ENCODE measurements at regions not wholly inside any gene's neighbourhood (a gene's known extent, or its start where the extent isn't known, plus 50 kb on each side); places are given as distances from the start of the nearest gene placed in this dataset.

DNA sequence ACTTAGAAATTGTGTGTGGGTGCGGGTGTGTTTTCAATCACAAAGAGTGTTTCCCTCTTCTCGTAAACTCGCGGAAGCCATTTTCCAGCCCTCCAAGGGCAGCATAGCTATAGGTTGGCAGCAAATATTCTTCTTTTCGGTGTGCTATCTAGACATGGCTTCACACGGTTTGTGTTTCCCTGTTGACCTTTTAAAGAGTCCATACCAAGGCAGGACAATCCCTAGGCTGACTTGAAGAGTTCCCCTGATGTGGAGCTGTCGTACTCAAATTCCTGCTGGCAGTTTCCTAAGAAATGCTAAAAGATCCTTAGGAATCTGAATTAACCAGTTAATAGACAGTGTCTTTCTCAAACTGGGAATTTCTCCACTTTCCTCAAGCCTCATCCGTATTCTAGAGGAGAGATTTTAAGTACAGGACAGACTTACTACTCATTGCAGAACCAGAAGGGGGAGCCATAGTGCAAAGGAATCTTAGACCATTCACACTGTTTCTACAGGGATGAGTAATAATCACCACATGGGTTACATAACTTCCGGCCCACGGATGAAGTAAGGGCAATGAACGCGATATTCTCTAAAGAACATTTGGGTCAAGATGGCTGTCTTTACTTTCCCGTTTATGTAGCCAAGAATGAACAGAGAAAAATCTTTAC is 288.6 kb upstream of the ELAC2 start:
- DNase-seq (ENCODE audit: low read depth, low spot score): peak; percentile 10

DNA sequence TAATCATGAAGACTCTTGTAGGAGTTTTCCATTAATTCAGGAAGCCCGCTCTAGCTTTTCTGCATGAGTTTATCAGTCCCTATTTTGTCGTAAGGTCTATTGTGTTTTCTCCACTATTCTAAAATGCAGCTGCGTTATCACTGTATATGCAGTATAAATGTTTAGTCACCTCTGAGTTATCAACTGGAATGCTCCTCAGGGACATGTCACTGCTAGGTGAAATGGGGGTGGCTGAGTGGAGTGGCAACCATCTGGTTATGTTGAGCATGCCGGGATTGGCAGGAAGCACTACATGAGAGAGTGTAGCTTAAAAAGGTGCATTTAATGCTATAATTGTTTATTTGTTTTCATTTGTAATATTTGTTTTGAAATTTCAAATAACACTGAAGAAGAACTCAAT is 285.2 kb upstream of the ELAC2 start:
- no peak for DNase-seq (ENCODE audit: low read depth, low spot score)

DNA sequence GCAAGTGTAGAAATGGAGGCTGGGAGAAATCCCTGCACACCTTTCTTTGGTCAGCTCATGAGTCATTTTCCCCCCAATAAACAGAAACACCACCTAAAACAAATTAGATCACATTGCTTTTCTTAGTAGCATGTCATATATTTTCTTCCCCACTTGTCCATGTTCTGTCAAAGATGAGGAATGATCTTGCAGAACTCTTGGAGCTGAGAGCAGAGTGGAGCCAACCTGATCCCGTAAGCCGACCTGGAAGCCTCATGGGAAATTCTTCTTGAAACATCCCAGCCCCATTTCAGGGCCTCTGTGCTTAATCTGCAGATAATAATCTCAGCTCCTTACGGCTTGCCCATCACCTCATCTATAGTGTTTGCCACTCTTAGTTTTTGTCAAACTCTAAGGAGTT is 284.6 kb upstream of the ELAC2 start:
- DNase-seq (ENCODE audit: low read depth, low spot score): no peak

DNA sequence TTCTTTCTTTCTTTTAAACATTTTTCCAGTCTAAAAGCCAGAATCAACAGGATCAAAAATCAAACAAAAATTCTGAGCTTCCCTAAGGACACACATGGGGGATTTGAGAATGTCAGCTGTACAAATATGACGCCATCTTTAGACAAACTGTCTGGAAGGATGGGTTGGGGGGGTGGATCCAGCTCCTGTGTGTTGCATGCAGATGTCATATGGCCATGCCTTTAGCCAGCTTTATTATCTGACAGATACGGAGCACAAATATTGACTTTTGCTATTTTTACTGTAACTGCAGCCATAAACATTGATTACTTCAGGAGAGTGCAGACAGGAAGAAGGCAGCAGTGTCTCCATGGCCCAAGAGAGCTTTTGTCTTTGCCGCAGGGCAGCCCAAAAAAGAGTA is 279.4 kb upstream of the ELAC2 start:
- no peak for DNase-seq (ENCODE audit: low read depth, low spot score)

DNA sequence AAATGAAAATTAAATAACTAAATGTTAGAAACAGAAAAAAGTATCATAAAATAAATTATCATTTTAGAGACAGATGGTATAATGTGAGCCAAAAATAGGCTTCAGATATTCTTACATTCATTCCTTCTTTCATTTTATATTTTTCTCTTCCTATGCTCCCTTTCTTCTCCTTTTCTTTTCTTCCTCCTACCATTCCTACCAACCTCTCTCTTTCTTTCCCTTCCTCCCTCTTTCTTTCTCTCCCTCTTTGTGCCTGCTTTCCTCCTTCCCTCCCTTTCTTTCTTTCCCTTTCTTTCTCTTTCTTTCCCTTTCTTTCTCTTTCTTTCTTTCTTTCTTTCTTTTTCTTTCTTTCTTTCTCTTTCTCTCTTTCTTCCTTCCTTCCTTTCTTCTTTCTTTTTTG is 275.6 kb upstream of the ELAC2 start:
- DNase-seq (ENCODE audit: low read depth, low spot score): no peak

DNA sequence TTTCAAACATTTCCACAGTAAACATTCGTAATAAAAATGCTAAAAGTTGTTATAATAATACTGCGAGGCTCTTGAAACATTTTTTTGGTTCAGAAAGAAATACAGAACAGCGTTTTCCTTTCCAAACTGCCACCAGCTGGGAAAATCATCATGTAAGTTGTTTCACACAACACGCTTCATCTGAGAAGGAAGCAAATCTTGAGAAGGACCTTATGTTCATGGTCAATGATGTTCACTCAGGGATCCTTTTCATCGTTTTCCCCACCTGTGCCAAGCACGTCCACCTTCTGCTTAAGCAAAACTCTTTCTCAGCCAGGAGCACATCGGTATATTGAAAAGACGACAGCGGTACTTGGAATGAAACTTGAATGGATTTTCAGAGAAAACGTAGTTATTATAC is 274.5 kb upstream of the ELAC2 start:
- no peak for DNase-seq (ENCODE audit: low read depth, low spot score)

DNA sequence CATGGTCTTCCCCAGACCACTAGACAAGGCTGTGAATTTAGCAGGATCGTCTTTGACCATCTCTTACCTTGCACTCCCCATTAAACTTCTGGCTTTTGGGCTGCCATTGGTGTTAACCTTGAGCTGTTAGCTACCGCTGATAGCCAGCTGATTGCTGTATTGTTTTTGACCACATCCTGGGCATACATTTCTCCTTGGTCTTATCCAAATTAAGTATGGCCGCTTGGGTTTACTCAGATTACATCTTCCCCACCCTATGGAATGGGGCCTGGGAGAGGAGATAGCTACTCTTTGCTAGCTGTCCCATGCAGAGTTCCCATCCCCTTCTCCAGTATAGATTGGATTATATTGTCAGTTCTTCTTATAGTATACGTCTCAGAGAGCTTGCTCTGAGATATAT is 270.4 kb upstream of the ELAC2 start:
- no peak for DNase-seq (ENCODE audit: low read depth, low spot score)

DNA sequence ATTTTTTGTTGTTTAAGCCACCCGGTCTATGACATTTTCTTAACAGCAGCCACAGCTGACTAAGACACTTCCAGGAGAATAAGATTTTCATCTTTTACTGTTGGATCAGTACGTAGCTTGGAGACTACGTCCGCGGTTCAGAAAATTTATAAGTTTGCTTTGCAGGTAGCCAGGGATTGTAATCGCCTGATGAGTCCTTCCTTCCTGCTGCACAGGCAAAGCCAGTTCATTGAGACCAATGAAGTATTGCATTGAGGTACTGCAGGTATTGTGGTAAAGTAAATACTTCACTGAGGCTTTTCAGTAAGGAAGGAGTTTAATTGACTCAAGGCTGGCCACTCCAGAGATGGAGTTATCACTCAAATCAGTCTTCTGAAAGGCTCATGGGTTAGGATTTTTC is 269.4 kb upstream of the ELAC2 start:
- DNase-seq (ENCODE audit: low read depth, low spot score): no peak

DNA sequence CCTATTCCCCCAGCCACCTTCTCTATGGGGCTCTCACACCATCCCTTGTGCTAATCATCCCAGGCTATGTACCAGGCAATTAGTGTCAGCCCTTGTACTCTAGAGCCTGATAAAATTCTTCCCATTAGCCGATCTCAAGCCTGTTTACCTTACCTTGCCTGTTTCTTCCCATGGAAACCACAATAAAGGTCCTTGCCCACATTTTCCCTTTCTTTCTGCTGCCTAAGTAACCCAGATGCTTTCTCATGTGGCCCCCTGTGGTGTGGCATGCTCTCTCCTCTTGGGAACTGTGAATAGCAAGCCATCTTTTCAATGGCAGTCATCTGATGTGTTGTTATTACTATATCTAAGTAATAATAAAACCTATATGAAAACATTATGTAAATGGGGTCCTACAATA is 265.8 kb upstream of the ELAC2 start:
- DNase-seq (ENCODE audit: low read depth, low spot score): no peak

DNA sequence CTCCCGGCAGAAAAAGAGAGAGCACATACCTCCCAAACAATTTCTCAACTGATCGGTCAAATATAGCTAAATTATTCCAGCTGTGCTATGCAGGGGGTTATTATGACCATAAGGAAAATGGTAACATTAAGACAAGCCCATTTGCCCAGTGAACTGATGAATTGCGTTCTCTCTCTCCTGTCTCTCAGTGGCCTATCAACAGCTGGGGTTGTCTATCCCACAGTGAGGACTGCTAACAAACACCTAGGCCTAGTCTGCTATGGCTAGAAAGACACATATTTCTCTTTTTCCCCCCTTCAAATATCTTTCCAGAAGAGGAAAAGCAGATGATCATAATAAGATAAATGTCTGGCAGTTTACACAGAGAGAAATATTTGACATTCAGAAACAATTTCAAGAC is 263.8 kb upstream of the ELAC2 start:
- no peak for DNase-seq (ENCODE audit: low read depth, low spot score)

DNA sequence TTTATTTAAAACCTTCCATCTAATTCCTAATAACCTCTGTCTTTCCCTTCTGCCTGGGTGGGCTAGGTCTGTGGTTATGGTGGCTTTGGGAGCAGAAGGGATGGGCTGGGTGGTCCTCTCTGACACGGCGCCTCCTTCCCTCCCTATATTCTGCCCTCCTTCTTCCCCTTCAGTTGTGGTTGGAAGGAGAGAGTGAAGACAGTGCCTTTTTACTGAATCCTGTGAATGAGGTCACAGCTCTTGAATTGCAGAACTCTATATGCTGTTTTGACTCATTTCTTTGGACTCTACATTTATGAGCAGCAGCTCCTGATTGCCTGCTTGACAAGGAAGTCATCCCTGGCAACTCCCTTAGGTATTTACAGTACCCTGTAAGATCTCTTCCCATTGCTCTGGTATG is 256.0 kb upstream of the ELAC2 start:
- DNase-seq (ENCODE audit: low read depth, low spot score): no peak

DNA sequence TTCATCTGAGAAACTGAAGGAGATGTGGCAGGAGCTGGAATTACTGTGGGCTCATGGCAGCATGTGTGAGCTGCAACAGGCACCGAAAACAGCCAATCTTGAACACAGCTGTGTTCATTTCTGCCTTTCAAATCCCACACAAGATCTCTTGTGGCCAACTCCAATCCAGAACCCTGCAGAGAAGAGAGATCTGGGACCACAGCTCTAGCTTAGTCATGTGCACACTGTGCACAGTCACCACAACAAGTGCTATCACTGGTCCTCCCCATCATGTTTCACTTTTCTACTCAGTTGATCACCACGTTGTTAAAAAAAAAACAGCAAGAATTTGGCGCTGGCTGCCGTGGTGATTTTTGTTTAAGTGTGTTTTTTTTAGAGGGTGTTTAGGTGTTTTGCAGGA is 254.5 kb upstream of the ELAC2 start:
- no peak for DNase-seq (ENCODE audit: low read depth, low spot score)

DNA sequence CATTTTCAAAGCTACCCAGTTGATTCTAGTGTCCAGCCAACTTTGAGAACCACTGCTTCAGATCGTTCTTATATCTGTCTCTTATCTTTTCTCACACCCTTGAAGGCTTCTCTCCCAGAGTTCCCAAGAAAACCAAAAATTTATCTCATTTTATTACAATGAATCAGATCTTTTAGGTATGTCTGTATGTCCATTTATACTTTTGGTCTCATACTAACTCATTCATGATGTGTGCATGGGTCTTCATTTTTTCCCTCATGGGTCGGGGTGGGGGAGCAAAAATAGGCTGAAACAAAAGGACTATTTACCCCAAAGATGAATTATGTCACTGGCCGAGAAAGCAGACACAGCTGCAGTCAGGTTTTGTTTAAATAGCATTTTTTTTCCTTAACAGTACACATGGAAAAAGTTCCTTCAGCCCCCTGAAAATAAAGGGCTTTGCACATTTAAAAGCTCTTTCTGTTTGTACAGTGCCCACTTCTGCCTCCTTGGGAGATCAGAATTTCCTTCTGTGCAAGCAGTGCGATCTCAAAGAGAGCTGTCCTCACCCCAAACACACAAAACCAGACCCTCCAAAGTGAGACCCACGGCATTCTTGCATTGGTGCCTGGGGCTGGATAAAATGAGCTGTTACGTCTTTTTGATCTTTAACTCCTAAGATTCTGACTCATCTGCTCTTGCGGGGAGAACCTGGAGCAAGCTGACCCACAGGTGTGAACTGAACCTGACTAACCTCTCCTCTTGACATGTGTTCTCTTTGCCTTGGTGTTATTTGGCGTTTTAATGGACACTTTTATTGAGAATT is 251.2 kb upstream of the ELAC2 start:
- DNase-seq (ENCODE audit: low read depth, low spot score): no peak

DNA sequence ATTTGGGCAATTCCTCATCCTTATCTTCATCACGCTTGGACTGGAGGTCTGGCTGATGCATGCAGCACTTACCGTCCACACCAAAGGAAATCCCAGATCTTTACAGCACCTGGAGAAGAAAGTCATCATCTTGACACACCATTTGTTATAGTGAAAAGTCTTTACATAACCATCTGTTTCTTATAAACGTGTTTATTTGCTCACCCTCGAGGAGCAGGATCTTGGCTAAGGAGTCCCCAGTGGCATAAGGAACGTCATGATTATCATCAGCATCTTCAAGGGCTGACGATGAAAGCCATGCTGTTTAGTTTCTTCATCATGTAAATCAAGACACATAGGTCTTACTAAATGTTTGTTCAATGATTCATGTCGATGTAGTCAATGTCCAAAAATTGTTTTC is 248.8 kb upstream of the ELAC2 start:
- DNase-seq (ENCODE audit: low read depth, low spot score): no peak

DNA sequence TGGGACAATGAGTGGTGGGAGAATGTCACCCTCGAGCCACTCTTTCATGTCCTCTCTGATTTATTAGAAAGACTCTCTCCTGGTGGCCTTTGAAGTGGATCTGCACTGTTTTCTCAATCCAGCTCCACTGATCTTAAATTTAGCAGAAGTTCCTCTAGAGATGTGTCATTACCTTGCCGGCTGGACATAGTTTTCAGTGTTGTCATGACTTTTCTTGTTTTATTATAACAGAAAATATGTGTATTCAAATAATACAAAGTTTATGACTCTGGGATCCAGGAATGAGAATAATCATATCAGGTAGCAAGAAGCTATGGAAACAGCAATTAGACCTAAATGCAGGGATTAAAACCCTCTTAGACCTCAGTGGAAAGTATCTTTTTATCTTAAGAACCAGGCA is 247.5 kb upstream of the ELAC2 start:
- DNase-seq (ENCODE audit: low read depth, low spot score): no peak

DNA sequence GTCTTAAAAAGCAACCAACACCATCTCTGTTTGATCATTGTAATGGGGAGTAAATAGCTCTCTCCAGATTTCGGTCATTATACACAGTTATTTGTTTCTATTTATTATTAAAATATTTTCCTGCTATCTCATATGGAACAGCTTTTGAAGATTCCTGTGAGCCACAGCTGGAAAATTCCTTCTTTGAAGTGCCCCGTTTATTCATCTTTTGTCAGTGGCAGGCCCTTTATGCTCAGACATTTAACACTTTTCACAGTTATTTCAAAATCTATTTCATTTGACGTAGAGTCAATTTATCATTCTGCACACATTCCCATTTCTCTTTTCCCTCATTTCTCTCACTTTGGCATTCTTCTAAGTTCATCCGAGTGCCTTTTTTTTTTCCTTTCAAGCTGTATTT is 245.9 kb upstream of the ELAC2 start:
- no peak for DNase-seq (ENCODE audit: low read depth, low spot score)

DNA sequence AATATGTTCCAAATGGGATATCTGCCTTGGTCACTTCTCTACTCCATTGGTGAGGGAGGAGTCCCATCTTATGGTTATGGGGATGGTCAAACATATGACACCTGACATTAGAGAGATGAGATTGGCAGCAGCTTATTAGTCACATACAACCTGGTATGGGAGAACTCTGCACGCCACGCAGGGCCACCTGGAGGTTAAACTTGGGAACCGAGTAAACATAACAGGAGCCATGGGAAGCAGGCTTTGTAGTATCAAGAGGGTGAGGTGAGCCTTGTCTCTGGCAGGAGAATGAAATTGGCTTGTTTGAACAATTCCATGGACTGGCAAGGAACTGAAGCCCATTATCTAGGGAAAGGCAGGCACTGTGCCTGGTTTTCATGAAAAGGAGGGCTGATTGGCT is 238.7 kb upstream of the ELAC2 start:
- no peak for DNase-seq (ENCODE audit: low read depth, low spot score)

DNA sequence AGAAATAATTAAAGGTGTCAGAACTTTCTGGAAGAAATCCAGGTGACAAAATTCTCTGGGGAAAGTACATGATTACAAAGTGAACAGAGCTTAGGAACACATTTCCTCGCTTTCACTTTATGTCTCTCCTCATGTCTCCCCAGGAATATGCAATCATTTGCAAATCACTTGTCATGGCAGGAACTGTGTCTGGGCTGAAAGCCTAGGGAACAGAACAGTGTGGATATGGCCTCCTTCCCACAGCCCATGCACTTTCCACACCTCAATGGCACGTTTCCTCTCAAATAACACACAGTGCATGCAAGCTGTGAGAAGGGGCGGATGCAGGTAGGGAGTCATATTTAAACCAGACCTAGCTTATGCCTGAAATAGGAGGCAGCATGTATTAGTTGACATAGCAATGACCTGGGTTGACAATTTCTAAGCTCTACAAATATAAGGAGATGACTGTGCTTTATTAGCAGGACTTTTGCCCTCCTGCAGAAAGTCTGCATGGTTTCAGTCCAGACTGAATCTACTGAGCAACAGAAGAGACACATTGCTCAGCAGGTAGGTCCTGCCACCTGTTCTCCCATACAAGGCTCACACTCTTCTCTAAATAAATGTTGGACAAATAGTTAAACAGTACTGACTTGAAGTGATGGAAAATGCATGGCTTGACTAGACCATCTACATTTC is 236.0 kb upstream of the ELAC2 start:
- DNase-seq (ENCODE audit: low read depth, low spot score): no peak

DNA sequence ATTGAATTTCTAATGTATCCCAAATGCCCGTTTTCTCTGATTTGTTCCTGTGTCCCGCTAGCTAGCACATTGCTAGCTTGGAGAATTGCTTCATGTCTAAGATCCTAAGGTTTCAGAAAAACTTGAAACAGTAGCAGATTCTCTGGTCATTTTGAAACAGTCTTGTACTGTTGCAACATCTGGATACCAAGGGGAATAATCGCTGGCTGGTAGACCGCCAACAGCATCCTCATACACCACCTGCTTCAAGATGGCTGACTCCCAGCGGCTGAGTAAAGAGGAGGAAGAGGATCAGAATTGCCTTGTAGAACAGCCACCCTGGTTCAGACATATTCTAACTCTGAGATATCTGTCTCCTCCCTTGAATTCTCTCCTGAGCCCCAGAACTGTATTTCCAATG is 226.7 kb upstream of the ELAC2 start:
- no peak for DNase-seq (ENCODE audit: low read depth, low spot score)

DNA sequence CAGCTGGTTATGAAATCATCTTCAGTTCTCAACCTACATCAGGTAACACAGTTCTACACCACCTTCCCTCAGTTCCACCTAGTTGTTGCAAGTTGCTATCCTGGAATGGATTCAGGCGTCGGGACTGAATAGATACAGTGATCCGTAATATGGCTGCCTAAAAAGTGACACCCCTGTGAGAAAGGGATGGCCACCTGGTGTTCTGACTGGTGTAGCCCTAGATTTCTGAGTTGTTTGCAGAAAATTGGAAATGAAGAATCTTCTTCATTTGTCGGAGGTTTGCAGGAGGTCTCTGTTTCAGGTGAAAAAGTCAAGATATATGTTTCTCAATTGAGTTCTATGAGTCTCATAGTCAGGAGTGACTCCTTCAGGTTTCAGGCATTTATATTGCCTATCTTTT is 225.8 kb upstream of the ELAC2 start:
- no peak for DNase-seq (ENCODE audit: low read depth, low spot score)

DNA sequence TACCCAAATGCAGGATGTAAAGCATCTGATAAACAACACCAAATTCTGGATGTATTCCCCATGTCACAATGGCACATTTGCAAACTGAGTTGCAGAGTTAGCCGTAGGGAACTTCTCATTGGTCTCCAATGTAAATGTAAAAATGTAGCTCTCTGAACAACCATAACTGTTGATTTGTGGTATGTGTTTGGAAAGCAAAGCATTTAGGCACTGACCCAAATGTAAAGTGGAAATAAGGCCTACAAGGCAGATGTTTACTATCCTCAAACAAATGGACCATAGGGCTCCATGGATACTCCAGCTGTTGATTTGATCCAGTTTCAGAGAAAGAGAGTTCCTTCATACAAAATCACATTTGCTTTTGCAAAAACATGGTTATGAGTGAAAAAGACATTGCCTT is 223.0 kb upstream of the ELAC2 start:
- DNase-seq (ENCODE audit: low read depth, low spot score): no peak

DNA sequence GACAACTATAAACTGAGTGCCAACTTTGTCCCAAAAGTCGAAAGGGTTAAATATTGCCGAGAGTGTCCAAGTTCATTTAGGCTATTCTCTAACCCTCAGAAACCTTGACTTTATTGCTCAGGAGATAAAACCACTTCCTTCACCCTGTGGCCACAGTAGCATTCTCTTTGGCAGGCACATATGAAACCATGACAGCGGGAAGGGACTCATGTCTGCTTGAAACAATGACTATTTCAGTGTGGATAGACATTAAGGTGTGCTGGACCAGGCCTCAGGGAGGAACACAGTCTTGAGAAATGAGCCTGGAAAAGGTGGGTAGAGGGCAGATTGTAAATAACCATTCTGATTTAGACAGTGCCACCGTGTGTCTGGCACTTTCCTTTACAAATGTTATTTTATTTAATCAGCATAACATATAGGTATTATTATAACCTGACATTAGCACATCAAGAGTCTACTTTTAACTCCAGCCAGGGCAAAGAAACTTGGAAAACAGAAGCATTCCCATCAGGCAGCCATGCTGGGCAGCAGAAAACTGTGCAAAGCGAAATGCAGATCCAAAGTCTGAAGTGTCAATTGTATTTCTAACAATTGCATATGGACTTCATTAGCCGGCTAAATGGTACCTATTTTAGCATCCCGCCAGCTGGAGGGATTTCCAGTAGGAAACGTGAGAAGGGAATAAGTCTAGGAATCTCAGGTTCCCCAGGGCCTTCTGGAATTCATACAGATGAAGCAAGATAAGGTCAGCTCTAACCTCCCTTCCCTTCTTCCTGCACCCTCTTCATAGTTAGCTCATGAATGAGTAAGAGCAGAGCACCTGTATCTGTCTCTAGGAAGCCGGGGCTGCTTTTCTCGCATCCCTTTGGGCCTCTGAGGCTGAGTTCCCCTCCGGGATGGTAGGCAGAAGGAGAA is 212.8 kb upstream of the ELAC2 start:
- DNase-seq (ENCODE audit: low read depth, low spot score): no peak

All from smooth muscle cell of the brain vasculature (primary cell).